OCI-LY7 (cell line): ENCODE measurements at regions not wholly inside any gene's neighbourhood (a gene's known extent, or its start where the extent isn't known, plus 50 kb on each side); places are given as distances from the start of the nearest gene placed in this dataset.

Source experiments
- BruUV-seq: library from RNA; stranded (reverse); fragments of 400-500 nt; replicated peaks from 2 replicates; lab custom pipeline; 2021; lab: Mats Ljungman, UMichigan
- CTCF ChIA-PET: fragments of 300-600 bp; sonication (Branson Sonifier 250); formaldehyde crosslinking; loops from one replicate; lab custom pipeline; 2022; ENCODE audit warnings: antibody characterized with exemption; ENCODE audit not compliant: unreplicated experiment; lab: Charles Lee
- POLR2A ChIA-PET: fragments of 300-600 bp; sonication (Branson Sonifier 250); formaldehyde crosslinking; loops from one replicate; lab custom pipeline; 2022; ENCODE audit warnings: antibody characterized with exemption; lab: Charles Lee
- DNase-seq: peaks from one replicate; pipeline ENCODE4 v3.0.0-alpha.2; 2015; ENCODE audit warnings: low spot score
- H2AFZ ChIP-seq: fragments of 200-600 bp; sonication (generic), shearing (Covaris generic); 2 replicates; pipeline ENCODE4 v1.6.1; 2014; ENCODE audit warnings: mild to moderate bottlenecking, antibody characterized with exemption, low read length, moderate library complexity
- H3K27ac ChIP-seq: fragments of 200-600 bp; sonication (generic); 2 replicates; pipeline ENCODE4 v1.5.1; 2014; ENCODE audit warnings: mixed run types, low read depth, mild to moderate bottlenecking, moderate library complexity, low read length, inconsistent platforms; ENCODE audit not compliant: poor library complexity, severe bottlenecking
- H3K36me3 ChIP-seq: fragments of 200-600 bp; sonication (generic); 2 replicates; pipeline ENCODE4 v1.6.1; 2014; ENCODE audit warnings: mild to moderate bottlenecking, antibody characterized with exemption, low read length, moderate library complexity, mixed read lengths; ENCODE audit not compliant: insufficient read depth
- H3K4me1 ChIP-seq: fragments of 200-600 bp; sonication (generic); 2 replicates; pipeline ENCODE4 v1.5.1; 2014; ENCODE audit warnings: mild to moderate bottlenecking, low read length; ENCODE audit not compliant: insufficient read depth, poor library complexity, severe bottlenecking
- H3K4me2 ChIP-seq: fragments of 200-600 bp; sonication (generic); 2 replicates; pipeline ENCODE4 v1.6.1; 2014; ENCODE audit warnings: mild to moderate bottlenecking, low read length
- H3K4me3 ChIP-seq: fragments of 200-600 bp; sonication (generic); 2 replicates; pipeline ENCODE4 v1.5.1; 2014; ENCODE audit warnings: mild to moderate bottlenecking, low read depth, low read length; ENCODE audit not compliant: poor library complexity, severe bottlenecking
- H3K79me2 ChIP-seq: fragments of 200-600 bp; sonication (generic); 2 replicates; pipeline ENCODE4 v1.6.1; 2016; ENCODE audit warnings: low read depth, mild to moderate bottlenecking, low read length, moderate library complexity, mixed read lengths; ENCODE audit not compliant: insufficient read depth
- H3K9me2 ChIP-seq: fragments of 200-600 bp; sonication (generic); 2 replicates; pipeline ENCODE4 v1.6.1; 2016; ENCODE audit warnings: mild to moderate bottlenecking, low read length, mixed read lengths; ENCODE audit not compliant: insufficient read depth
- H3K9me3 ChIP-seq: fragments of 200-600 bp; sonication (generic); 2 replicates; pipeline ENCODE4 v1.6.1; 2014; ENCODE audit warnings: mild to moderate bottlenecking, mixed run types, low read length, mixed read lengths
- H4K20me1 ChIP-seq: fragments of 200-600 bp; sonication (generic); 2 replicates; pipeline ENCODE4 v1.6.1; 2014; ENCODE audit warnings: mild to moderate bottlenecking, antibody characterized with exemption, low read length, moderate library complexity, mixed read lengths; ENCODE audit not compliant: insufficient read depth
- CTCF ChIP-seq: fragments of 200-600 bp; sonication (generic); conservative IDR thresholded peaks from 2 replicates; pipeline ENCODE4 v1.5.1; 2014; ENCODE audit warnings: mild to moderate bottlenecking, antibody characterized with exemption, low read length, moderate library complexity, mixed read lengths
- EZH2phosphoT487 ChIP-seq: fragments of 200-600 bp; sonication (generic); IDR thresholded peaks from 2 replicates; pipeline ENCODE4 v1.6.1; 2018; ENCODE audit warnings: low read depth, borderline replicate concordance, mild to moderate bottlenecking, mixed run types, antibody characterized with exemption, low read length, moderate library complexity, mixed read lengths
- intact Hi-C: fragments of 100-400 bp; cut with micrococcal nuclease; formaldehyde crosslinking; loops from one replicate; pipeline ENCODE4 v1.10.0; 2022; ENCODE audit not compliant: unreplicated experiment

GRCh38 chr2:104429639-104430358 is 424.1 kb upstream of the POU3F3 start:
- TF ChIP-seq EZH2phosphoT487 = no peak
- no peak for TF ChIP-seq CTCF
- no peaks in the 10 kb centered on the region for H3K9me3 ChIP-seq
- no peak overlapping the region for H3K4me2 ChIP-seq
- no peaks in the 10 kb centered on the region for H3K9me2 ChIP-seq
- no peaks in the 10 kb centered on the region for H3K4me1 ChIP-seq
- ChIA-PET POLR2A (no interaction called here), CTCF (no interaction called here)
- H3K4me3 ChIP-seq = no peak overlapping the region
- DNase-seq = no peak
- intact Hi-C loops = no loop called here
- H3K79me2 ChIP-seq = no peaks in the 10 kb centered on the region
- no peak overlapping the region for H2AFZ ChIP-seq
- H3K36me3 ChIP-seq = no peaks in the 10 kb centered on the region
- no peak overlapping the region for H3K27ac ChIP-seq
- H4K20me1 ChIP-seq = no peaks in the 10 kb centered on the region
- BruUV-seq = no TSS peak

GRCh38 chr2:104430359-104430740 is 423.6 kb upstream of the POU3F3 start:
- H3K9me3 ChIP-seq = no peaks in the 10 kb centered on the region
- no peaks in the 10 kb centered on the region for H3K79me2 ChIP-seq
- H3K27ac ChIP-seq = no peak overlapping the region
- H3K4me2 ChIP-seq = no peak overlapping the region
- H3K36me3 ChIP-seq = no peaks in the 10 kb centered on the region
- no peak overlapping the region for H3K4me3 ChIP-seq
- BruUV-seq = no TSS peak
- no peak for DNase-seq
- TF ChIP-seq CTCF = no peak
- no peak for TF ChIP-seq EZH2phosphoT487
- intact Hi-C loops = no loop called here
- H3K4me1 ChIP-seq = no peaks in the 10 kb centered on the region
- H2AFZ ChIP-seq = no peak overlapping the region
- ChIA-PET CTCF (no interaction called here), POLR2A (interaction anchor here (0.6 kb wide), 1 partner anchor 30 kb away, joined by 3 read pairs; no protein-coding TSS in a partner anchor)
- H3K9me2 ChIP-seq = no peaks in the 10 kb centered on the region
- H4K20me1 ChIP-seq = no peaks in the 10 kb centered on the region

GRCh38 chr2:104430852-104431251 is 423.1 kb upstream of the POU3F3 start:
- no peak for DNase-seq
- H3K9me2 ChIP-seq = no peaks in the 10 kb centered on the region
- H3K27ac ChIP-seq = no peak overlapping the region
- ChIA-PET POLR2A (interaction anchor here (0.6 kb wide), 1 partner anchor 30 kb away, joined by 3 read pairs; no protein-coding TSS in a partner anchor), CTCF (no interaction called here)
- no peaks in the 10 kb centered on the region for H3K4me1 ChIP-seq
- H3K36me3 ChIP-seq = no peaks in the 10 kb centered on the region
- H4K20me1 ChIP-seq = no peaks in the 10 kb centered on the region
- no peak overlapping the region for H3K4me3 ChIP-seq
- no TSS peak for BruUV-seq
- H3K9me3 ChIP-seq = no peaks in the 10 kb centered on the region
- intact Hi-C loops = no loop called here
- TF ChIP-seq EZH2phosphoT487 (no peak), CTCF (no peak)
- no peaks in the 10 kb centered on the region for H3K79me2 ChIP-seq
- H3K4me2 ChIP-seq = no peak overlapping the region
- H2AFZ ChIP-seq = no peak overlapping the region
